ENCODE measurements at regions not wholly inside any gene's neighbourhood (a gene's known extent, or its start where the extent isn't known, plus 50 kb on each side); places are given as distances from the start of the nearest gene placed in this dataset.

DNA sequence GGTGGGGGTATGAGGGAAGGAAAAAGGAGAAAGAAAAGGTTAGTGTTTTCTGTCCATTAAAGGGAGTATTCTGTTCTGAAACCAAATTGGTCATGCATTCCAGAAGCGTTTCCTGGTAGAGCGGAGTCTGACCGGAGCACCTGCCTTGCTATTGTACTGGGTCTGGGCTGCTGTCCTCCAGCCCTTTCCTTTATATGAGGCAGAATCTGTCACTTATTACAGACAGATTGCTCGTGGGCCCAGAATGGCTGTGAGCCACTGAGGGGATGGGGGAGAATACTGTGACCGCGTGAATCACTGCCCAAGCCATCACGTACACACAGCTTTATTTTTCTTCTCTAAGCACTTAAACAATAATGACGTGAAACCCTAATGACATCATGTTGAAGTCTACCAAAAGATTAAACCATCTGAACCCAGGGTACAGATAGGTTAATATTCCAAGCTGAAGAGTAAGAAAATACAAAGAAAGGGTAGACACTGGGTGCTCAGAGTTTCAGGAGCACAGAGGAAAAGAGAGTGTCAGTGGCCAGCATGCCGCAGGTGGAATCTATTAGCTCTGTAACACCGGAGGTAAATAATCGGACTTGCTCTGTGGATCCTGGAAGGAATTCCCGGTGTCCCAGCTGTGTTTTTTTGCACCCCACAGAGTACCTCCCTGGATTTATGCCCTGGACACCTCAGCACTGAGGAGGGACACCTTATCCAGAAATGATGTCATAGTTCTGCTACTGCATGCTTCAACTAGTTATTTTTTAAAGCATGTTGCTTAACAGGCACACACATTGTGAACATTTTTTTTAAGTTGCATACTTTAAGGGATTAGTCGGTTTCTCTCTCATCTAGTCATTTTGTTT is 573.3 kb downstream of the PKHD1 start:
- TF ChIP-seq, protein P1, sequence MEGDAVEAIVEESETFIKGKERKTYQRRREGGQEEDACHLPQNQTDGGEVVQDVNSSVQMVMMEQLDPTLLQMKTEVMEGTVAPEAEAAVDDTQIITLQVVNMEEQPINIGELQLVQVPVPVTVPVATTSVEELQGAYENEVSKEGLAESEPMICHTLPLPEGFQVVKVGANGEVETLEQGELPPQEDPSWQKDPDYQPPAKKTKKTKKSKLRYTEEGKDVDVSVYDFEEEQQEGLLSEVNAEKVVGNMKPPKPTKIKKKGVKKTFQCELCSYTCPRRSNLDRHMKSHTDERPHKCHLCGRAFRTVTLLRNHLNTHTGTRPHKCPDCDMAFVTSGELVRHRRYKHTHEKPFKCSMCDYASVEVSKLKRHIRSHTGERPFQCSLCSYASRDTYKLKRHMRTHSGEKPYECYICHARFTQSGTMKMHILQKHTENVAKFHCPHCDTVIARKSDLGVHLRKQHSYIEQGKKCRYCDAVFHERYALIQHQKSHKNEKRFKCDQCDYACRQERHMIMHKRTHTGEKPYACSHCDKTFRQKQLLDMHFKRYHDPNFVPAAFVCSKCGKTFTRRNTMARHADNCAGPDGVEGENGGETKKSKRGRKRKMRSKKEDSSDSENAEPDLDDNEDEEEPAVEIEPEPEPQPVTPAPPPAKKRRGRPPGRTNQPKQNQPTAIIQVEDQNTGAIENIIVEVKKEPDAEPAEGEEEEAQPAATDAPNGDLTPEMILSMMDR (IDR thresholded peaks at IDR 0.05; ENCODE audit: low read depth, low read length, poor library complexity, severe bottlenecking) = no peak
- no peak for TF ChIP-seq EZH2phosphoT487 (IDR thresholded peaks at IDR 0.05; ENCODE audit: borderline replicate concordance, low read length)
